HEK293 (cell line): ENCODE measurements at regions not wholly inside any gene's neighbourhood (a gene's known extent, or its start where the extent isn't known, plus 50 kb on each side); places are given as distances from the start of the nearest gene placed in this dataset.

Experiments
- ATF2 ChIP-seq: fragments of 450-650 bp; formaldehyde crosslinking; IDR thresholded peaks from 2 replicates; pipeline ENCODE4 v1.5.1; 2016; ENCODE audit warnings: missing biosample characterization, missing genetic modification characterization, low read depth
- CTCF ChIP-seq: fragments of 450-650 bp; formaldehyde crosslinking; IDR thresholded peaks from 2 replicates; pipeline ENCODE4 v1.5.1; 2016; ENCODE audit warnings: missing biosample characterization, missing genetic modification characterization
- KLF10 ChIP-seq: fragments of 450-650 bp; IDR thresholded peaks from 2 replicates; pipeline ENCODE4 v1.5.1; 2018; ENCODE audit warnings: missing biosample characterization, mild to moderate bottlenecking, missing genetic modification characterization
- PRDM1 ChIP-seq: fragments of 450-650 bp; formaldehyde crosslinking; IDR thresholded peaks from 2 replicates; pipeline ENCODE4; 2016; ENCODE audit warnings: missing biosample characterization, missing genetic modification characterization
- YY1 ChIP-seq: fragments of 450-650 bp; formaldehyde crosslinking; IDR thresholded peaks from 2 replicates; pipeline ENCODE4 v1.5.1; 2018; ENCODE audit warnings: missing biosample characterization, missing genetic modification characterization
- ZBTB1 ChIP-seq: fragments of 450-650 bp; formaldehyde crosslinking; IDR thresholded peaks from 2 replicates; pipeline ENCODE4 v1.5.1; 2016; ENCODE audit warnings: missing biosample characterization, missing genetic modification characterization
- ZFHX2 ChIP-seq: fragments of 450-650 bp; formaldehyde crosslinking; conservative IDR thresholded peaks from 2 replicates; pipeline ENCODE4 v1.5.1; 2016; ENCODE audit warnings: missing biosample characterization, missing genetic modification characterization
- ZNF114 ChIP-seq: fragments of 450-650 bp; formaldehyde crosslinking; IDR thresholded peaks from 2 replicates; pipeline ENCODE4 v1.5.0; 2017; ENCODE audit warnings: missing biosample characterization, missing genetic modification characterization
- ZNF121 ChIP-seq: fragments of 450-650 bp; formaldehyde crosslinking; IDR thresholded peaks from 2 replicates; pipeline ENCODE4 v1.5.1; 2016; ENCODE audit warnings: missing biosample characterization, missing genetic modification characterization
- ZNF324 ChIP-seq: fragments of 450-650 bp; formaldehyde crosslinking; IDR thresholded peaks from 2 replicates; pipeline ENCODE4 v1.5.1; 2016; ENCODE audit warnings: missing biosample characterization, missing genetic modification characterization
- ZNF549 ChIP-seq: fragments of 450-650 bp; IDR thresholded peaks from 2 replicates; pipeline ENCODE4 v1.5.1; 2018; ENCODE audit warnings: missing biosample characterization, missing genetic modification characterization, mild to moderate bottlenecking, inconsistent platforms, moderate library complexity
- ZNF777 ChIP-seq: fragments of 450-650 bp; formaldehyde crosslinking; IDR thresholded peaks from 2 replicates; pipeline ENCODE4 v1.5.1; 2017; ENCODE audit warnings: missing biosample characterization, missing genetic modification characterization, borderline replicate concordance

- TF ChIP-seq ZBTB1 (tag by site-specific recombination) (no peak), ZFHX2 (tag by site-specific recombination) (no peak), CTCF (no peak), KLF10 (tag by site-specific recombination) (no peak), ZNF121 (no peak), ZNF324 (tag by site-specific recombination) (no peak), YY1 (tag by site-specific recombination) (no peak), PRDM1 (tag by site-specific recombination) (no peak), ZNF777 (tag by site-specific recombination) (no peak), ATF2 (no peak), ZNF549 (tag by site-specific recombination) (no peak), ZNF114 (tag by site-specific recombination) (no peak)
Observed at GRCh38 chr10:3471472-3471871, 298.9 kb upstream of the PITRM1 start.
